Mesodermal cell (in vitro differentiated cells): ENCODE measurements at regions not wholly inside any gene's neighbourhood (a gene's known extent, or its start where the extent isn't known, plus 50 kb on each side); places are given as distances from the start of the nearest gene placed in this dataset.

Experiments
- H3K27ac ChIP-seq: 2 replicates; pipeline ENCODE4 v1.7.0; 2013; ENCODE audit warnings: mild to moderate bottlenecking, low read depth, low read length, moderate library complexity; ENCODE audit not compliant: severe bottlenecking
- H3K36me3 ChIP-seq: 2 replicates; pipeline ENCODE4 v1.7.1; 2013; ENCODE audit warnings: mild to moderate bottlenecking, low read length, moderate library complexity; ENCODE audit not compliant: control insufficient read depth, insufficient read depth
- H3K4me1 ChIP-seq: one replicate; pipeline ENCODE4 v1.7.1; 2013; ENCODE audit warnings: mild to moderate bottlenecking, low read length; ENCODE audit not compliant: insufficient read depth, control insufficient read depth, poor library complexity, severe bottlenecking
- H3K4me3 ChIP-seq: 2 replicates; pipeline ENCODE4 v1.7.0; 2013; ENCODE audit warnings: low read length, control low read depth, mild to moderate bottlenecking; ENCODE audit not compliant: insufficient read depth, poor library complexity, severe bottlenecking; ENCODE audit errors: extremely low read depth
- H3K9me3 ChIP-seq: 2 replicates; pipeline ENCODE4 v1.7.1; 2013; ENCODE audit warnings: mild to moderate bottlenecking, low read length, moderate library complexity; ENCODE audit not compliant: control insufficient read depth
- WGBS, 2 experiments: methylation state at CpG; one replicate each; pipeline ENCODE4 v1.1.5; 2013; ENCODE audit warnings: missing lambda C conversion rate in 2 of 2; ENCODE audit not compliant: insufficient coverage in 2 of 2; 5-methylcytosine and 5-hydroxymethylcytosine counted together

DNA sequence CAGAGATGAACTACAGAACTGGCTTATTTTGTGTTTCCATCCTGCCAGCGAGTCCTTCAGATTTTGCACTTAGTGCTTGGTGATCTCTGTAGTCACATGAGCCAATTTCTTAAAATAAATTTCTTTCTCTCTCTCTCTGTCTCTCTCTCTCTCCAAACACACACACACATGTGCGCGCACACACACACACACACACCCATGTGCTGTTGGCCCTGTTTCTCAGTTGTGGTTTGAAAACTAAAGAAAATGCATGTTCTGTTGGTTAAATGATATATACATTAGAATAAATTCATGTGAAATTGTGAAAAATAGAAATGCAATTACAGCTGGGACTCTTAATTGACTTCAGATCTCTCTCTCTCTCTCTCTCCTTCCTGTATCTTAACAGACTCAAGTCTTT, 399.3 kb downstream of the FAT4 start:
- WGBS, 2 experiments, result 71% methylated on average over 1 of the region's 3 CpGs; no CpG with 5 or more reads in 1 of the 2 experiments
- Histone ChIP-seq H3K9me3 (no peaks in the 10 kb centered on the region), H3K4me3 (no peak overlapping the region), H3K27ac (no peak overlapping the region), H3K36me3 (no peaks in the 10 kb centered on the region), H3K4me1 (peaks cover 4% of the 10 kb centered on the region)

DNA sequence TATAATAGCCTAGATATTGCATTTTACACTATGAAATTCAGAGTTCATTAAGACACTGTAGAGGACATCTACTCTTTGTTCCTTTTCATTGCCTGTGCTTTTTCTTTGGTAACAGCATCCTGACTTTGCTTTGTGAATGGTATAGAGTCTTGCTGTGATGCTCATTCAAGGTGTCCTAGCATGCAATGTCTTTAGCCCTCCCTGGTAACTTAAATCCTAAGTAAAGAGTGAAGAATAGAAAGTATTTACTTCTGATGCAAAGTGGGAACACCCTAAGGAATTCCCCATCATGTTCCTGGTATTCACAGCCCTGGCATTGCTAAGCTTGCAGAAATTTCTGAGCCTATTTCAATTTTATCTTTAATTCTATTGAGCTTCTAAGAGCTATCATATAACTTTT, 400.1 kb downstream of the FAT4 start:
- no peak overlapping the region for H3K27ac ChIP-seq
- H3K9me3 ChIP-seq, result no peaks in the 10 kb centered on the region
- peaks cover 7% of the 10 kb centered on the region for H3K4me1 ChIP-seq
- H3K36me3 ChIP-seq, result no peaks in the 10 kb centered on the region
- H3K4me3 ChIP-seq, result no peak overlapping the region

DNA sequence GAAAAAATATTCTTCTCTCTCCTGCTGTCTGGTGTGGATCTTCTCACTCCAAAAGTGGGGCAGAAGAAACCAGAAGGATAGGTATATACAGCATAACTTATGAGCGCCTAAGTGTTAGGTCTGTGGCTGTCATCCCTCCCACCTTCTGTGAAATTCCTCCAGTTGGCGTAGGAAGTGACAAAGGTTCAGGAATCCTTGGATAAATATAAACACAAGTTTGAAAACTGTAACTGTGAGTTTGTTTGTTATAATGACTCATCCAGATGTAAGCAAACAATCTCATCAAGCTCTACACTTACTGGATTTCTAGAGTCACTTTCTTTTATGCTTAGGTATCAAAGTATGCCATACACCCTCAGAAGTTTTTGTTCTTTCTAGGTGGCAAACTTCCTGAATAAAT, 405.2 kb downstream of the FAT4 start:
- H3K4me3 ChIP-seq, result no peak overlapping the region
- no peak overlapping the region for H3K27ac ChIP-seq
- H3K4me1 ChIP-seq, result peaks cover 3% of the 10 kb centered on the region
- H3K9me3 ChIP-seq, result no peaks in the 10 kb centered on the region
- no peaks in the 10 kb centered on the region for H3K36me3 ChIP-seq
- WGBS, 2 experiments, result 90% methylated on average over 2 of the region's 2 CpGs; no CpG with 5 or more reads in 1 of the 2 experiments

DNA sequence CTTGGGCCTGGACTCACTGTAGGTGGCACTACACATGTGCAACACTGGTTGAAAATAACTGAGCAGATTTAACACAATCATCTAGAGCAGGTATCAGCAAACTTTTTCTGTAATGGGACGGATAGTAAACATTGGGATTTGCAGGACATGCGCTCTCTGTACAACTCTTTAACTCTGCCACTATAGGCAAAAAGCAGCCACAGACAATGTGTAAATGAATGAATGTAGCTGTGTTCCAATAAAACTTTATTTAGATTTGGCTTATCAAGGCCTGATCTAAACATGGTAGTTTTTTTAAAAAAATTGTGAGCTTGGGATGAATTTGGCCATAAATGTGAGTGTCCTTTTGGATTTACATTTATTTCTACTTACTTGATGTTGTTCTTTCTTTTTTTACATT, 407.3 kb downstream of the FAT4 start:
- H3K4me1 ChIP-seq, result peaks cover 5% of the 10 kb centered on the region
- H3K27ac ChIP-seq, result no peak overlapping the region
- no CpG with 5 or more reads among the region's 2 CpGs for WGBS, 2 experiments
- H3K4me3 ChIP-seq, result no peak overlapping the region
- H3K9me3 ChIP-seq, result no peaks in the 10 kb centered on the region
- H3K36me3 ChIP-seq, result no peaks in the 10 kb centered on the region

- WGBS, 2 experiments, result 89% methylated on average over 1 to 2 of the region's 4 CpGs
- H3K36me3 ChIP-seq, result no peaks in the 10 kb centered on the region
- peaks cover 13% of the 10 kb centered on the region for H3K4me1 ChIP-seq
- H3K4me3 ChIP-seq, result no peak overlapping the region
- no peaks in the 10 kb centered on the region for H3K9me3 ChIP-seq
- H3K27ac ChIP-seq, result no peak overlapping the region
Measured at GRCh38 chr4:125725957-125726525, 411.3 kb downstream of the FAT4 start.

DNA sequence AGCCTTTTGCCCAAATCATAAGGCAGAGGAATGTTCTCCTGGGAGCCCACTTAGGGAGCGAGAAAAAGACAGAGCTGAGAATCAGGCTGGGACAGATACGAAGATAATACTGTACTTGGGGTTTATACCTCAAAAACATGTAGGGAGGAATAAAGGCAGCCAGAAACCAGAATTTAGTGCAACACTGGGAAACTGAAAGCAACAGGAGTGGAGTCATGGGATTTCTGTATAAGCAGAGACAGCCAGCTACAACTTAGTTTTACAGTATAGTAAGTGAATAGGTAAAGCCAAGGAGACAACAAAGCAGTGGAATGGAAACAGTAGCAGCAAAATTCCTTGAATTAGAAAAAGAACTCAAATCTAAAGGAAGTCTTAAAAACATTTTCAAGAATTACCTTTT, 413.2 kb downstream of the FAT4 start:
- H3K4me1 ChIP-seq, result peaks cover 13% of the 10 kb centered on the region
- H3K9me3 ChIP-seq, result no peaks in the 10 kb centered on the region
- peak overlapping the region; percentile 77 for H3K27ac ChIP-seq
- WGBS, 2 experiments, result 82 to 86% methylated on average over 2 of the region's 2 CpGs
- H3K4me3 ChIP-seq, result no peak overlapping the region
- H3K36me3 ChIP-seq, result no peaks in the 10 kb centered on the region

DNA sequence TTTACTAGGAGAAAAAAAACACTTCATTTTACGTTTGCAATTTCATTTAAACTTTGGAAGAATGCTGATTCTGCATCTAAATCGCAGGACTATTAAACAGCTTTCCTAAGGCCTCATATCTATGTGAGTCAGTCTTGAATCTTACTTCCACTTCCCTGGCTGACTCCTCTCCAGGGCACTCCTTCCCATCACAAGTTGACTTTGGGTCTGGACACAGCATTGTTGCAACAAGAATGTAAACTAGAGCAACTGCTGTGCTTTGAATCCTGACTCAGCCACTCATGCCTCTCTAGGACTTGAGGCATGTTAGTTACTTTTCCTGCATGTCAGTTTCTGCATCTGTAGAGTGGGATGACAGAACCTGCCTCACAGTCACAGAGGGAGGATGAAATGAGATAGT, 413.8 kb downstream of the FAT4 start:
- 49 to 75% methylated on average over 2 of the region's 2 CpGs for WGBS, 2 experiments
- Histone ChIP-seq H3K27ac (peak overlapping the region; percentile 77), H3K36me3 (no peaks in the 10 kb centered on the region), H3K4me1 (peaks cover 13% of the 10 kb centered on the region), H3K9me3 (no peaks in the 10 kb centered on the region), H3K4me3 (no peak overlapping the region)

GRCh38 chr4:125729171-125729570, 414.4 kb downstream of the FAT4 start:
- H3K36me3 ChIP-seq, result no peaks in the 10 kb centered on the region
- H3K4me3 ChIP-seq, result no peak overlapping the region
- no peaks in the 10 kb centered on the region for H3K9me3 ChIP-seq
- peak overlapping the region; percentile 77 for H3K27ac ChIP-seq
- H3K4me1 ChIP-seq, result peaks cover 13% of the 10 kb centered on the region

- no peak overlapping the region for H3K27ac ChIP-seq
- WGBS, 2 experiments, result 100% methylated on average over 1 of the region's 1 CpG; no CpG with 5 or more reads in 1 of the 2 experiments
- no peaks in the 10 kb centered on the region for H3K36me3 ChIP-seq
- no peaks in the 10 kb centered on the region for H3K9me3 ChIP-seq
- H3K4me1 ChIP-seq, result peaks cover 25% of the 10 kb centered on the region
- H3K4me3 ChIP-seq, result no peak overlapping the region
Measured at GRCh38 chr4:125732632-125733031, 417.9 kb downstream of the FAT4 start.

- H3K27ac ChIP-seq, result peak overlapping the region; percentile 96
- H3K36me3 ChIP-seq, result no peaks in the 10 kb centered on the region
- H3K4me1 ChIP-seq, result peaks cover 24% of the 10 kb centered on the region
- no peaks in the 10 kb centered on the region for H3K9me3 ChIP-seq
- WGBS, 2 experiments, result 59 to 67% methylated on average over 1 to 3 of the region's 5 CpGs
- no peak overlapping the region for H3K4me3 ChIP-seq
Measured at GRCh38 chr4:125734504-125734903, 419.7 kb downstream of the FAT4 start.

GRCh38 chr4:125735102-125735501, 420.3 kb downstream of the FAT4 start:
- Histone ChIP-seq H3K4me1 (peaks cover 22% of the 10 kb centered on the region), H3K36me3 (no peaks in the 10 kb centered on the region), H3K4me3 (no peak overlapping the region), H3K9me3 (no peaks in the 10 kb centered on the region), H3K27ac (peak overlapping the region; percentile 96)
- 0 to 5% methylated on average over 2 to 3 of the region's 4 CpGs for WGBS, 2 experiments
